ENCODE measurements at regions not wholly inside any gene's neighbourhood (a gene's known extent, or its start where the extent isn't known, plus 50 kb on each side); places are given as distances from the start of the nearest gene placed in this dataset.
"Not testable (repeated sequence)": the region's sequence is repeated elsewhere in the genome, so short reads cannot be mapped to it uniquely, and the experiment has no call there.

DNA sequence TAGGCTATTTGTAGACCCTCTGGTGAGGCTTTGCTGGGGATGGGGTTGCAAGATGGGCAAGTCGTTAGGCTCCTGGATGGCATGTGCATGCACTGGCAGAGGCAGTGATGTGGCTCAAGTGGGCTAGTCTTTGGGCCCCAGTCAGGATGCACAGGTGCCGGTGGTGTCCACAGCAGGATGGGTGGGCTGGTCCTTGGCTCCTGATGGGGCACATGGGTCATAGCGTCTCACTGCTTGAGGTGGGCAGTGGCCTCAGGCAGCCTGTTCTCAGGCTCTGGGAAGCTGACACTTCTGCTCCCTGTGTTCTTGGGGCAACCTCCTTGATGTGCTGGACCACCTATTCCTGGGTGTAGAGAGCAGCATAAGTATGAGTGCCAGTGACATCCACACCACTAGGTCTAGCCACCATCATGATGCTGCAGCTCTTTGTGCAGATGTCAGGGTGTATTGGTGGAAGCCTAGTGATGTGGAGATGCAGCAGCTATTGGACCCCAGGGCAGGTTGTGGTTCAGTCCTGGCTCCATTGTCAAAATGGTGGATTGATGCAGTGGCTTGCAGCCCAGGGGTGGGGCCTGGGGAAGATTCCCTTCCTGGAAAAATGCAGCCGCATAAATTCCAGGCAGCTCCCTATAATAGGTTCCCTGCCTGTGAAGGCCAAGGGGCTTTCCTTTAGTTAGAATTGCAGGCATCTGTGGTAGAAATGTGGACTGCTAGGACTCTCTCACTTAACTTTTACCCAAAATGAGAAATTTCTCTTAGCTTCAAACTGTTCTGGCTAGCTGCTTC is 742.5 kb upstream of the MDGA2 start:
- no peak for DNase-seq (ENCODE audit: low spot score)

DNA sequence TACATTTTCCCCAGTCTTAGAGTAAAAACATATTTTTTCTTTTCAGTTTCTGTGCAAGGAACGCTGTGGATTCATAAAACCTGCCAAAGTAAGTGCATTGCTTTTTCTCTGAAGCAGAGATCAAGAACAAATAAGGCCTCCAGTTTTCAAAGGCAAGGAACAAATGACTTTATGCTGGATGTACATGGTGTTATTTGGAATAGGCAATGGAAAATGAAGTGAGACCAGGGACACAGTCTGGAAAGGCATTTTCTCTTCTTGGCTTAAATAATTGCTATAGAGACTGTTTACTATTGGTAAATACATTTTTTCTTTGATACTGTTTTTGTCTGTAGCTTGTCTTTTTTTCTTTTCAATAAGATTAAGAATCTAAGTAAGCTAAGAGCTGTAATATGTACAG is 725.9 kb upstream of the MDGA2 start:
- DNase-seq (ENCODE audit: low spot score): no peak

DNA sequence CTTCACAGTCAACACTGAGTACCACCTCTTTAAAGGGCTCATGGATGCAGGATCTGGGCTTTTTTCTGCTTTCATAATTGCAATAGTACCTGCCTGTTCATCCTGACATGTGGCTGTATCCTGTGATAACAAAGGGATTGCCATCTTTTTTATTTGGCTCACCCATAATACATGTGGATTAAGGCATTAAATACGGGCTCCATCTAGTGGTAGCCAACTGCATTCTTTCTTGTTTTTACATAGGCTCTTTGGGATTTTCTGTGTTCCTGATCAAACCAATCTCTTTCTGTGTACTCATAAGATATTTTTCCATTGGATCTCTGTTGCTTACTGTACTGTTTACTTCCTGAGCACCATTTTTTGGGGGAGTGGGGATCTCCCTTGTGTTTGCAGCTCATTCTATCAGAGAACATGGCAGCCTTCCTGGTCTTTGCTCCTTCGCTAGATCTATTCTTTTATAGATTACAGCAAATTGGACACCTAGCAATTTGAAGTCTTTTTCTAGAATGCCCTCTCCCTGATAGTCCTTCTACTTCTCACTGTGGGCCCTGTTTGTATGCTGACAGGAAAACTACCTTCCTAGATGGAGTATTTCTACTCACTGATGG is 723.4 kb upstream of the MDGA2 start:
- no peak for DNase-seq (ENCODE audit: low spot score)

DNA sequence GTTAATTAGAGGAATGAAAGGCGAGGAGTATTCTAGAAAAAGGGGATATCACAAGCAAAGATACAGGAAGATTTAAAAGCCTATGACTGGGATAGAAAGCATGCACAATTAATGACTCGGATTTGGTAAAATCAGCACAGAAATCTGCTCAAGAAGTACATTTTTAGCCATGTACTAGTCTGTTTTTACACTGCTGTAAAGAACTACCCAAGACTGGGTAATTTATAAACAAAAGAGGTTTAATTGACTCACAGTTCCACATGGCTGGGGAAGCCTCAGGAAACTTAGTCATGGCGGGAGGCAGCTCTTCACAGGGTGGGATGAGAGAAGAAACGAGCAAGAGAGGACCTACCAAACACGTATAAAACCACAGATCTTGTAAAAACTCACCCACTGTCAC is 716.3 kb upstream of the MDGA2 start:
- DNase-seq (ENCODE audit: low spot score): no peak

DNA sequence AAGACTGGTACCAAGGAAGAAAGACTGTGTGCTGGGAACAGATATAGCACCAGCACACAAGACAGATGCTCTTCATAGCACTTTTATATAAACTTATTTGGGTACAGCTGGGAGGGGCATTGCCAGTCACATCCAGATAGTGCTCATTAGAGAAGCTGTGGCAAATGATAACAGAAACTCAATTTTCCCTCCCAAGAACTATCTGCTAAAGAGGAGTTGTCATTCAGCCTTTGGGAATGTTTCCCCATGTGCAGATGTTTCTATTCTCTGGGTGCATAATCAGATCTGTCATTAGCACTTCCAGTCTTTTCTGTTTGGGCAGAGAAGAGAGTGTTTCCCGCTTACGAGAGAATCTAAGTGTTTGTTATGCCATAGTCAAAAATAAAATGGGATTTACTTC is 714.9 kb upstream of the MDGA2 start:
- no peak for DNase-seq (ENCODE audit: low spot score)

DNA sequence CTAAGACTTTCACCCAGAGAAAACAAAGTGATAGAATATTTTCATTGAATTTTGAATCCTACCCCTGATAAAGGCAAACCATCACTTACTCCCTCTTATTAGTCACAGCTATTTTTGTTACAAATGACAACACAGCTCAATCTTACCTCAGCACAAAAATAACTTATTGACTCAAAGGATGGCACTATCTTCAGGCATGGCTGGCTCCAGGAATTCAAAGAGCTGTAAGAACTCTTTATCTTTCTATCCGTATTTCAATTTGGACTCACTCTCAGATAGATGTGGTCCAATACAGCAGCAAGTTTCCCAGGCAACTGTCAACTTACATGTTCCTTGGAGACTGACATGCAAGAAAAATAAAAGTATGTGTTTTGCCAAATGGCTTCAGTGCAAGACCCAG is 709.4 kb upstream of the MDGA2 start:
- DNase-seq (ENCODE audit: low spot score): no peak

DNA sequence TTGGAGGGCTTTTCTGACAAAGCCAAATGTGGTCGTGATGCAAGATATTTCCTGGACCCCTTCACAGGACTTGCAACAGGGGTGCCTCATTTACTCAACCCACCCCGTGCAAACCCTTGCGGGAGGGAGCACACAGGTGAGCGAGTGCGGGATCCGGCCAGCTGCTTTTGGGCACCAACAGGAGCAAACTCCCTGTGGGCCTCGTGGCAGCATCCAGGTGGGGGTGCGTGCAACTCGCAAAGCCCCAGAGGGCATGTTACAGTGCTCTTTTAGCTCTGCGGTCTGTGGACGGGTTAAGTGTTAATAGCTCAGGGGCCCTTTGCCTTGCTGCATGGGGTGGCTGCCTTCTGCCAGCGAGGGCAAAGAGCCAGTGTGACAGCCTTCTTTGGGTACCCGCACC is 707.6 kb upstream of the MDGA2 start:
- DNase-seq (ENCODE audit: low spot score): no peak

DNA sequence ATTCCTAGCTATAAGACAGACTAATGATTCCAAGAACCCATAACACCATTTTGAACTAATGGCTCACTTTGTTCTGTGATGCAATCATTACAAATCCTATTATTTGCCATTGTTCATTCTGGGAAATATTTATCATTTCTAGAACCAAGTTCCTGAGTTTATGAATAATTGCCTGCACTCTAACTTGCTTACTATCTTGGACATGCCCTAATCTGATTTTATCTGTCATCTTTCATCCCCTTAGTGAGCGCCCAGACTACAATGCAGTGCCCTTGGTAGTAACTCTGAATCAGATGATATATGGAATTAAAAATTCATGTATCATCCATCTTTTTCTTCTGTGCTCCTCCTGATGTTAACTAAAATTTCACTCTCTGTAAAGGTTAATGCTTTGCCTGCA is 703.1 kb upstream of the MDGA2 start:
- DNase-seq (ENCODE audit: low spot score): no peak

DNA sequence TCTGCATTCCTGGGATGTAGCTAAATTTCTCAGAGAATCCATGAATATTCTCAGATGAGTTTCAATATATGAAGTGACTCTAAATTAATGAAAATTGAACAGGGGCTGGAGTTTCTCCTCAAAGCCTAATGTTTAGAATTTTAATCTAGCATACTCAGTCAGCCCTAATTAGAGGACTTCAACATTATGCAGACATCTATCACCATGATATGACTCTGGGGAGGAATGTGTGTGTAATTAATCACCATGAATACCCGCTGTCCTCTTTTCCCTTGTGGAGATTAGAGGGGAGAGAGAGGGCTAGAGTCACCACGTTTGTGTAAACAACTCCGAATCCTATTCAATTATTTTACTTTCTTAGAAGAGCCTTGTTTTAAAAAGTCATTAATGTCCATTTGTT is 698.6 kb upstream of the MDGA2 start:
- no peak for DNase-seq (ENCODE audit: low spot score)

DNA sequence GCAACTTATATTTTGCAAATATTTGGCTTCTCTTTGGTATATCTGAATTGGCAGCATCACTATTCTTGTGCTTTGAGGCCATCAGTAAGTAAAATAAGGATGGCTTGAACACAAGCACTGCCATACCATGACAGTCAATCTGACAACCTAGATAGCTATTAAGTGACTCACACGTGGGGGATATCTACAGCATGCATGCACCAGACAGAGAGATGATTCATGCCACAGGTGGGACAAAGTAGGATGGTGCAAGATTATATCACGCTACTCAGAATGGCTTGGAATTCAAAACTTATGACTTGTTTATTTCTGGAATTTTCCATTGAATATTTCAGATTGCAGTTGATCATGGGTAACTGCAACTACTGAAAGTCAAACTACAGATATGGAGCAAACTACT is 675.6 kb upstream of the MDGA2 start:
- no peak for DNase-seq (ENCODE audit: low spot score)

DNA sequence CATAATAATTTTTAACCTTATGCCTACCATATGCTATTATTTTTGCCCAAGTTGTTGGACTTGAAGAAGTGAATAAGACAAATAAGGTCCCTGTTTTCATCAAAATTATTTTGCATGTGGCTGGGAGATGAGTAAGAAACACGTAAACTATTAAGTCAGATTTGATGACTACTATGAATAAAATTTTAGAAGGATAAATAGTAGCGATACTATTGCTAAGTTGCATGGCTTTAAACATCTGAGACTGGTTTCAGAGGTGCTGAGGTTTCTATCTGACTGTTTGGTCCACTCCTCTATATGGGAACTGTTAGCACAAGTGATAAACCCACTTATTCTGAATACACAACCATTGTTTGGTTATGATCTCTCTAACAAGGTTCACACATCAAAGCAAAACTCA is 674.3 kb upstream of the MDGA2 start:
- DNase-seq (ENCODE audit: low spot score): no peak

DNA sequence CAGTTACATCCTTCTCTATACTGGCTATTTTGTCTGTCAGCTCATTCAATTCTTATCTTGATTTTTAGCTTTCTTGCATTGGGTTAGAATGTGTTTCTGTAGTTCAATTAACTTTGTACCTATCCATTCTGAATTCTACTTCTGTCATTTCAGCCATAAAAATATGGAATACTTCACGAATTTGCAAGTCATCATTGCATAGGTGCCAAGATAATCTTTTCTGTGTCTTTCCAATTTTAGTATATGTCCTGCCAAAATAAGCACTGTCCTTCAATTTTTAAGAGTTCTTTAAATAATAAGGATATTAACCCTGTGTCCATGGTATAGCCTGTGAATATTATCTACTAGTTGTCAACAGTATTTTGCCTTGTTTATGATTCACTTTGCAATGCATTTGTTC is 665.7 kb upstream of the MDGA2 start:
- DNase-seq (ENCODE audit: low spot score): no peak

DNA sequence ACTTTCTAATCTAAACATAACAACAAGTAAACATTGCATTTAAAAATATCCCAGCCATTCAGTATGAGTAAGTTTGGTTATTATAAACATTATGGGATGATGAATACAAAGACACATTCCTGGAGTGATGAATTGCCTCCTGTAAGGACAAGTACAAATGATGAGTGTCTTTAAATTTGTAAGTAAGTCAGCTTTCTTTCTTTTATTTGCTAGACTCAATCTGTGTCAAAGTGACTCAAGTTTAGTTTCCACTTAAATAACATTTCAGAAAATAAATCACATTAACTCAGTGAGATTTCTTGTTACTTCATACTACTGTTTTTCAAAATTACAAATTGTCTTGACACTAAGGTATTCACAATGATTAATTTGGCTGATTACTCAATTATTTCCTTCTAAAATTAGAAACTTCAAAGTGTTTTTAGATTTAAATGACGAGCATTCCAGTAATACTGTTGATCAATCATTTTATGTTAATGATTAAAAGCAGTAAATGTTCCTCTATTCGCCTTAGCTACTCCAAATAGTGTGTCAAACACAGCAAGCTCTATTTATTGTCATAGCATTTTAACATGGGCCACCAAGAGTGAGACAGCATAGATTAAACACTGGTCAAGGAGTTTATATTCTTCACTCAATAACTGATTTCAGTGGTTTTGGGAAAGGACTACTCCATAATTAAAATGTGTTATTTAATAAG is 658.0 kb upstream of the MDGA2 start:
- no peak for DNase-seq (ENCODE audit: low spot score)

DNA sequence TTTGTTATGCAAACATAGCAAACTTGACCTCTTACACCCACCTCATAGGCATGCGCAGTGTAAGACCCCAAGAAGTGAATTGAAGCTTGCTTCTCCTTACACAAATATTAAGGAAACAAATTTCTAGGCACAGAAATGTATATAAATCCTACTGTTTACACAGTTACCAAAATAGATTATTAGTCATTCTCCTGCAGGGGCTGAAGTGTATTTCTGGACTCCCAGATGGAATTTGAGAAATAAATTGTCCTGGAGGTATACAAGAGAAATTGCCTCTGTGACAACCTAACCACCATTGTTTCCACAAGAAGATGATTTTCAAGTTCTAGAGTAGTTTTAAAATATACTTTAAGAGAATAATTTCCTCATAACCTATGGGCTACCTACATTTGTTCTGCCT is 656.0 kb upstream of the MDGA2 start:
- DNase-seq (ENCODE audit: low spot score): no peak

DNA sequence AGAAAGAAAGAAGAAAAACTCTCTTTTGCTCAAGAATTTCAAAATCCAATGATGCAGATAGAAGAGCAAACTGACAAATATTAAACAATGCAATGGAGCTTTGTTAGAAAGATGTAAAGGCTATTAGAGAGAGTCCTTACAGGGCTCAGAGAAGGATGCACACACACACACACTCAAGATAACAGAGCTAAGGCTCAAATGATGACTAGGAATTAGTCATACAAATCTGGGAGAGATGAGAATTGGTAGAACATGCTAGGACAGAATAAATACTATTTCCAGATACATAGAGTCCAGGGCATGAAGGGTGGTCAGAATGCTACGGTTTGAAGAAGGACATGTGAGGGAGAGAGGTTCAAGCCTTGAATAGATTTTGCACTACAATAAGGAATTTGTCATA is 650.1 kb upstream of the MDGA2 start:
- DNase-seq (ENCODE audit: low spot score): no peak

DNA sequence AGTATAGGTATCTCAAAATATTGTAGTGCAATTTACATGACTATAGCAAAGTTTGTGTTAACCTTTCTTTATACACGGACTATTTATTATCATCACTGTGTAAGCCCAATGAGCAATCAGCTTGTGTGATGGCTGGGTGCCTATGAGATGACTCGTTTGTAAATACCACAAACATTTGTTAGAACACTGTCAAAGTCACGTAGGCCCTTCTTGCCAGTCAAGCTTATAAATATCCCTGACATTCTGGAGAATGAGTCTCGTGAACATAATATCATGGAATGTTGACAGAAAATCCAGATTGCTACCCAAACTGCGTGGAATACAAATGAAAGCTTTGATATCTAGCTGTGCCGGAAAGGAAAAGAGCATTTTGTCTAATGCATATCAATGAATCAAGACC is 648.3 kb upstream of the MDGA2 start:
- DNase-seq (ENCODE audit: low spot score): no peak

DNA sequence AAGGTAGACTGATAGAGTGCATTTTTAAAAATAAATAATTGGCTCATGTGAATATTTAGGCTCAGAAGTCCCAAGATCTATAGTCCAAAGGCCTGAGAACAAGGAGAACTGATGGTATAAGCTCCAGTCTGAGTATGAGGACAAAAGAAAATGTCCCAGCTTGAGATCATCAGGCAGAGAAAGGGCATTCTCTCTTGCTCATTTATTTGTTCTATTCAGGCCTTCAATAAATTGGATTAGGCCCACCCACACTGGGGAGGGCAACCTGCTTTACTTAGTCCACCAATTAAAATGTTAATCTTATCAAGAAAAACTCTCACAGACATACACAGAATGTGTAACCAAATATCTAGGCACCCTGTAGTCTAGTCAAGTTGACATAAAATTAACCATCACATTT is 644.4 kb upstream of the MDGA2 start:
- no peak for DNase-seq (ENCODE audit: low spot score)

DNA sequence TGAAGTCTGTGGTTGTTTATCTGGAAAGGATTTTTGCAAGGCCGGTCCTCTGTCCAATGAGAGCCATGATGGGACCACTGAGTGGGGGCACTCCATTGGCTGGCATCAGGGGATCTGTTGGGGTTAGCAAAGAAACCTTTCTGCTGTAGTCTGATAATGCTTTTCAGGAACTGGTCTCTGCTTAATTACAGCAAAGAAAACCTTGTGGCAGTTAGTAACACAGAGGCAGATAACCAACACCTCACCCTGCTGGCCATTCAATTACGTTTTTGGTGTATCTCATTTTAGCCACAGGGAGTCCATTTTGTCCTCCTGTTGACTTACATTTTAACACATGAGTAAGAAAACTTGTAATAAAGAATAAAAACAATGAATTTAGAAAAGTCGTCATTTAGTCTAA is 629.3 kb upstream of the MDGA2 start:
- no peak for DNase-seq (ENCODE audit: low spot score)

DNA sequence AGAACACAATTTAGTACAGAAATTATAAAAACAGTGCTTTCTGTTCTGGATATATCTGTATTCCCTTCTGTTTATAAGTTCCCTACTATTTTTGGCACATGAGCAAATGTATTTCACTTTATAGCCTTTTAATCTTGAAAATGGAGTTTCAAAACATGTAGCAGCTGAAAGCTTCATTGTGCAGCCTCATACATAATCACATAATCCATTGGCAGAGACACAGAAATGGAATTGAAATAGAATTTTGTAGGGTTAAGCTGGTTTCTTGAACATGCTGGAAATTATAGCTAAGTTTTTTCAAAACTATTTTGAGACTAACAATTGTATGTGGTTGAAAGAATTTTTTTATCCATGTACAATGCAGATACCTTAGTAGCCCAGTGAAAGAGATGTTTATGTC is 614.3 kb upstream of the MDGA2 start:
- no peak for DNase-seq (ENCODE audit: low spot score)

DNA sequence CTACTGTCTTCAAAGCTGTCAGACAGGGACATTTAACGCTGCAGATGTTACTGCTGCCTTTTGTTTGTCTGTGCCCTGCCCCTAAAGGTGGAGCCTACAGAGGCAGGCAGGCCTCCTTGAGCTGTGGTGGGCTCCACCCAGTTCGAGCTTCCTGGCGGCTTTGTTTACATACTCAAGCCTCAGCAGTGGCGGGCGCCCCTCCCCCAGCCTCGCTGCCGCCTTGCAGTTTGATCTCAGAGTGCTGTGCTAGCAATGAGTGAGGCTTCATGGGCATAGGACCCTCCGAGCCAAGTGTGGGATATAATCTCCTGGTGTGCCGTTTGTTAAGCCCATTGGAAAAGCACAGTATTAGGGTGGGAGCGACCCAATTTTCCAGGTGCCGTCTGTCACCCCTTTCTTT is 609.8 kb upstream of the MDGA2 start:
- not testable (repeated sequence) for DNase-seq (ENCODE audit: low spot score)

DNA sequence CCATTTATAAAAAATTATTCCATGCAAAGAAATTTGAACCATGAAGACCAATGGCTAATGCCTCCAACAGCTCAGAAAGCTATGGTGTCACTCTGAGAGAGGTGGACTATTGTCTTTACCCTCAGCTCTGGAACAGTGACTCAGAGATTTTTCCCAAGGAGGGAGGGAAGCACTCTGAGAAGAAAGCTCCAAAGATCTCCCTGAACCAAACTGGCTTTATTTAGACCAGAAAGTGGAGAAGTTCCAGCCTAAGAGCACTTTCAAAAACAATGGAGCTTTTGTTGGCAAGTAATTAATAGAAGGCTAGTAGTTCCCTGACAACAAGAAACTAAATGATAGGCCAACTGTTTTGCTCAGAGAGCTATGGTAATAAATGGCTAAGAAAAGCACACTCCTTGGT is 599.9 kb upstream of the MDGA2 start:
- DNase-seq (ENCODE audit: low spot score): no peak

DNA sequence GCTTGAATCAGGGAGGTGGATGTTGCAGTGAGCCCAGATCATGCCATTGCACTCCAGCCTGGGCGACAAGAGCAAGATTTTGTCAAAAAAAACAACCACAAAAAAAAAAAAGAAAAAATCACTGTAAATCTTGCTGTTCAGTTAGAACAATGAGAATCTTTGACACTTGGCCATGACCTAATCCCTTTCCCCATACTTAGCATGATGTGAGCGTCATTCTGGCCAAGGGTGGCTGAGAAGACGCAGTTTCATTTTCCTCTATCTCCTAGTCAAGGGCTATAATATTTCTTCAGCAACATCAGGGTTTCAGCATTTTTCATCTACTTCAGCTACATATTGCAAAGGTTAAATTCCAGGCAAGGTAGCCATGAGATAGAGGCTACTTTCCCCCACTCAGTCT is 599.4 kb upstream of the MDGA2 start:
- DNase-seq (ENCODE audit: low spot score): no peak

DNA sequence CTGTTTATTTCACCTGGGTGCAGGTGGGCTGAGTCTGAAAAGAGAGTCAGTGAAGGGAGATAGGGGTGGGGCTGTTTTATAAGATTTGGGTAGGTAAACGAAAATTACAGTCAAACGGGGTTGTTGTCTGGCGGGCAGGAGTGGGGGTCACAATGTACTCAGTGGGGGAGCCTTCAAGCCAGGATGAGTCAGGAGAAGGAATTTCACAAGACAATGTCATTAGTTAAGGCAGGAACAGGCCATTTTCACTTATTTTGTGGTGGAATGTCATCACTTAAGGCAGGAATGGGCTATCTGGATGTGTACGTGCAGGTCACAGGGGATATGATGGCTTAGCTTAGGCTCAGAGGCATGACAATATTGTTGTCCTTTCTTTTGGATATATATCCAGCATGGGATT is 592.5 kb upstream of the MDGA2 start:
- DNase-seq (ENCODE audit: low spot score): not testable (repeated sequence)

DNA sequence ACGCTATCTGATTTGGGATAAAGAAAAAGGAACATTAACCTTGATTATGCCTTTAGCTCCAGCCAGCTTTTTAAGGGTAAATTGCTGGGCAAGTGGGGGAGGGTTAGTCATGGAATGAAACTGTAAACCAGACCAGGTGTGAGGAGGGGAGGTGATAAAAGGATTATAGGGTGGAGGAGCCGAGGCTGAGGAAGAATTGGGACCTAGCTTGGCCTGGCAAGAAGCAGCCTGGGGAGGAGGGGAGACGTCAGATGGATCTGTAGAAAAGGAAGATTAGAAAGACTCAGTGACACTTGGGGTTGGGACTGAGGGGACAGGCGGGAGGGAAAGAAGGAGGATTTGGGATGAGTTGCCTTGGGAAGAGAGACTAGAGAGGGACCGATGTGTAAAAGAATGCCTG is 590.8 kb upstream of the MDGA2 start:
- not testable (repeated sequence) for DNase-seq (ENCODE audit: low spot score)

Data from left forelimb (tissue), 1 donor.